A673 (cell line): ENCODE measurements at regions not wholly inside any gene's neighbourhood (a gene's known extent, or its start where the extent isn't known, plus 50 kb on each side); places are given as distances from the start of the nearest gene placed in this dataset.

ENCODE experiments used
- BruUV-seq: library from RNA; stranded (reverse); fragments of 400-500 nt; replicated peaks from 2 replicates; lab custom pipeline; 2021; lab: Mats Ljungman, UMichigan
- CTCF ChIA-PET: fragments of 300-600 bp; sonication (Branson Sonifier 250); formaldehyde crosslinking; loops from one replicate; lab custom pipeline; 2022; ENCODE audit warnings: antibody characterized with exemption; lab: Charles Lee
- POLR2A ChIA-PET: fragments of 300-600 bp; sonication (Branson Sonifier 250); formaldehyde crosslinking; loops from one replicate; lab custom pipeline; 2022; ENCODE audit warnings: antibody characterized with exemption; ENCODE audit not compliant: low non-redundant PET; lab: Charles Lee
- DNase-seq: peaks from one replicate; pipeline ENCODE4 v3.0.0-alpha.2; 2015; ENCODE audit warnings: low spot score
- H3K27ac ChIP-seq: fragments of 200-600 bp; sonication (generic); 2 replicates; pipeline ENCODE4 v1.5.1; 2016; ENCODE audit warnings: mixed run types, low read depth, mild to moderate bottlenecking, mixed read lengths, antibody characterized with exemption, low read length; ENCODE audit not compliant: poor library complexity, severe bottlenecking
- H3K27me3 ChIP-seq: fragments of 200-600 bp; sonication (generic); replicated peaks from 2 replicates; pipeline ENCODE4 v1.6.1; 2017; ENCODE audit warnings: mixed run types, low read depth, mild to moderate bottlenecking, mixed read lengths, antibody characterized with exemption, low read length; ENCODE audit not compliant: insufficient read depth, poor library complexity
- H3K36me3 ChIP-seq: fragments of 200-600 bp; sonication (generic); 2 replicates; pipeline ENCODE4 v1.6.1; 2016; ENCODE audit warnings: mixed run types, mild to moderate bottlenecking, mixed read lengths, antibody characterized with exemption, low read length; ENCODE audit not compliant: insufficient read depth, poor library complexity, severe bottlenecking
- H3K4me1 ChIP-seq: fragments of 200-600 bp; sonication (generic); 2 replicates; pipeline ENCODE4 v1.6.1; 2017; ENCODE audit warnings: mixed run types, mild to moderate bottlenecking, mixed read lengths, antibody characterized with exemption, low read length; ENCODE audit not compliant: insufficient read depth, poor library complexity, severe bottlenecking
- H3K4me3 ChIP-seq: fragments of 200-600 bp; sonication (generic); 2 replicates; pipeline ENCODE4 v1.5.1; 2016; ENCODE audit warnings: low read depth, mixed run types, mild to moderate bottlenecking, mixed read lengths, low read length; ENCODE audit not compliant: poor library complexity, severe bottlenecking
- H3K9me3 ChIP-seq: fragments of 200-600 bp; sonication (generic); 2 replicates; pipeline ENCODE4 v1.6.1; 2016; ENCODE audit warnings: mixed run types, low read depth, mild to moderate bottlenecking, mixed read lengths, antibody characterized with exemption, low read length; ENCODE audit not compliant: poor library complexity, severe bottlenecking
- EZH2 ChIP-seq: fragments of 200-600 bp; sonication (generic); IDR thresholded peaks from 2 replicates; pipeline ENCODE4 v1.6.1; 2017; ENCODE audit warnings: borderline replicate concordance, low read depth, mild to moderate bottlenecking, mixed read lengths, antibody characterized with exemption, low read length; ENCODE audit not compliant: poor library complexity, severe bottlenecking
- intact Hi-C: fragments of 100-400 bp; cut with micrococcal nuclease; formaldehyde crosslinking; loops from one replicate; pipeline ENCODE4 v1.10.0; 2022; ENCODE audit not compliant: unreplicated experiment
- TF ChIP-seq, protein P1 (sequence below): fragments of 300-800, 200-600 bp; sonication (generic); conservative IDR thresholded peaks from 2 replicates; pipeline ENCODE4 v1.5.1; 2017; ENCODE audit warnings: low read depth, mild to moderate bottlenecking, antibody characterized with exemption, low read length, moderate library complexity, mixed read lengths

- intact Hi-C loops: loop anchor here (5.0 kb wide), 1 partner anchor 133 kb away; the partner anchor contains the start of gene RAI14
- H3K27ac ChIP-seq: no peak overlapping the region
- H3K27me3 ChIP-seq: no peaks in the 10 kb centered on the region
- ChIA-PET POLR2A (no interaction called here), CTCF (interaction anchor here (1.2 kb wide), 1 partner anchor 374 kb away, joined by 4 read pairs; no protein-coding TSS in a partner anchor)
- H3K4me1 ChIP-seq: no peaks in the 10 kb centered on the region
- H3K9me3 ChIP-seq: no peaks in the 10 kb centered on the region
- H3K36me3 ChIP-seq: no peaks in the 10 kb centered on the region
- H3K4me3 ChIP-seq: no peak overlapping the region
- DNase-seq: no peak
- BruUV-seq: no TSS peak
- TF ChIP-seq, protein P1, sequence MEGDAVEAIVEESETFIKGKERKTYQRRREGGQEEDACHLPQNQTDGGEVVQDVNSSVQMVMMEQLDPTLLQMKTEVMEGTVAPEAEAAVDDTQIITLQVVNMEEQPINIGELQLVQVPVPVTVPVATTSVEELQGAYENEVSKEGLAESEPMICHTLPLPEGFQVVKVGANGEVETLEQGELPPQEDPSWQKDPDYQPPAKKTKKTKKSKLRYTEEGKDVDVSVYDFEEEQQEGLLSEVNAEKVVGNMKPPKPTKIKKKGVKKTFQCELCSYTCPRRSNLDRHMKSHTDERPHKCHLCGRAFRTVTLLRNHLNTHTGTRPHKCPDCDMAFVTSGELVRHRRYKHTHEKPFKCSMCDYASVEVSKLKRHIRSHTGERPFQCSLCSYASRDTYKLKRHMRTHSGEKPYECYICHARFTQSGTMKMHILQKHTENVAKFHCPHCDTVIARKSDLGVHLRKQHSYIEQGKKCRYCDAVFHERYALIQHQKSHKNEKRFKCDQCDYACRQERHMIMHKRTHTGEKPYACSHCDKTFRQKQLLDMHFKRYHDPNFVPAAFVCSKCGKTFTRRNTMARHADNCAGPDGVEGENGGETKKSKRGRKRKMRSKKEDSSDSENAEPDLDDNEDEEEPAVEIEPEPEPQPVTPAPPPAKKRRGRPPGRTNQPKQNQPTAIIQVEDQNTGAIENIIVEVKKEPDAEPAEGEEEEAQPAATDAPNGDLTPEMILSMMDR: no peak
- no peak for TF ChIP-seq EZH2
Observed at GRCh38 chr5:34524123-34524522, 132.0 kb upstream of the RAI14 start.

DNA sequence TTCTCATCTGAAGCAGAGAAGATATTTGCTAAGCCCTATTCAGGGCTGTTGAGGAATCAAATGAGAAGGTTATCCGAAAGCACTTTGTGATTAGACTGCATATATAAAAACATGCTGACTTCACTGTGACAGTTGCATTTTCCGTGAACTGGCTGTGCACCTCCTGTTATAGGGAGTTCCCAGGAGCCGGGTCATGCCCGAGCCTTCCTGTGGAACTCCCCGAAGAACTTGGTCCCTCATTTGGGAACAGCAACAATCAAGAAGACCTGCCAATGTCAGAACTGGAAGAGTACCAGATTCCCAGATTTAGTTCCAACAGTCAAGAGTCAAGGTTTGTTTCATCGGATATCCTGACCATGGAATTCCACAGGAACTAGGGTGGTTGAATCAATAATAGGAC lies 130.4 kb upstream of the RAI14 start:
- DNase-seq: no peak
- Histone ChIP-seq H3K9me3 (no peaks in the 10 kb centered on the region), H3K4me3 (no peak overlapping the region), H3K27ac (no peak overlapping the region), H3K4me1 (no peaks in the 10 kb centered on the region), H3K36me3 (no peaks in the 10 kb centered on the region), H3K27me3 (no peaks in the 10 kb centered on the region)
- POLR2A ChIA-PET: no interaction called here
- CTCF ChIA-PET: no interaction called here
- TF ChIP-seq, protein P1: no peak
- no peak for TF ChIP-seq EZH2
- BruUV-seq: no TSS peak
- intact Hi-C loops: no loop called here

GRCh38 chr5:34526682-34527305 lies 129.3 kb upstream of the RAI14 start:
- no peak overlapping the region for H3K4me3 ChIP-seq
- intact Hi-C loops: no loop called here
- H3K27me3 ChIP-seq: no peaks in the 10 kb centered on the region
- H3K27ac ChIP-seq: no peak overlapping the region
- TF ChIP-seq, protein P1: no peak
- TF ChIP-seq EZH2: no peak
- BruUV-seq: no TSS peak
- no peaks in the 10 kb centered on the region for H3K36me3 ChIP-seq
- no peaks in the 10 kb centered on the region for H3K4me1 ChIP-seq
- ChIA-PET CTCF (interaction anchor here (0.5 kb wide), 1 partner anchor 87 kb away, joined by 4 read pairs; no protein-coding TSS in a partner anchor), POLR2A (no interaction called here)
- H3K9me3 ChIP-seq: no peaks in the 10 kb centered on the region
- no peak for DNase-seq
